HG02852 (cell line): ENCODE measurements at regions not wholly inside any gene's neighbourhood (a gene's known extent, or its start where the extent isn't known, plus 50 kb on each side); places are given as distances from the start of the nearest gene placed in this dataset.

Source experiments
- ATAC-seq: cut with Tn5 transposase; IDR thresholded peaks from one replicate; pipeline ENCODE4 v1.9.1; 2021; ENCODE audit warnings: mild to moderate bottlenecking, moderate library complexity; ENCODE audit not compliant: unreplicated experiment

DNA sequence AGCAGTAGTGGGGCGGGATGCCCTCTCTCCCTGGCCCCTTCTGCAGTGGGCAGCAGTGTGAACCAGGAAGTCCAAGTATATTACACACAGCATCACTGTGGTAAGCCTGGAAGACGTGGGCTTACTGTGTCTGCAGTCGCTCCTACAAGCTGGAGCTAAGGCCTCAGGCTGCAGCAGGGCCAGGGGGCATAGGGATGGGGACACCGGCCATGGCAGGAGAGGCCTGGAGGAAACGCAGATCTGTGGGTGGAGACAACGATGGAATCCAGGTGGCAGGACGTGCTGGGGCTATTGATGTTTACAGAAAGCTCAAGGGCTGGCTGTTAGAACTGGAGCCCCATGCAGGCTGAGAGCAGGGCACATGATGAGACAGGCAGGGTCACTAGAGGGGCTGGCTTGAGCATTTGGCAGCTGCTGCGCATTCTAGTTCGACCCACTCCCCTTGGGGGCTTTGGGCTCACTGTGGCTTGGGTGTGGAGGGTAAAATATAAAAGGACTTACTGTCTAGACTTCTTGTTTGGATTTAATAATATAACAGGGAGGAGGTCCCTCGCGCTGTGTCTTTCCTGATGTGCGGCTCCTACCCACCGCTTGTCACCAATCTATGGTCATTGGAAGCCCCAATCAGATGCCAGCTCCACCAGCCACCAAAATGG, 539.5 kb downstream of the TBC1D22A start:
- no peak for ATAC-seq

DNA sequence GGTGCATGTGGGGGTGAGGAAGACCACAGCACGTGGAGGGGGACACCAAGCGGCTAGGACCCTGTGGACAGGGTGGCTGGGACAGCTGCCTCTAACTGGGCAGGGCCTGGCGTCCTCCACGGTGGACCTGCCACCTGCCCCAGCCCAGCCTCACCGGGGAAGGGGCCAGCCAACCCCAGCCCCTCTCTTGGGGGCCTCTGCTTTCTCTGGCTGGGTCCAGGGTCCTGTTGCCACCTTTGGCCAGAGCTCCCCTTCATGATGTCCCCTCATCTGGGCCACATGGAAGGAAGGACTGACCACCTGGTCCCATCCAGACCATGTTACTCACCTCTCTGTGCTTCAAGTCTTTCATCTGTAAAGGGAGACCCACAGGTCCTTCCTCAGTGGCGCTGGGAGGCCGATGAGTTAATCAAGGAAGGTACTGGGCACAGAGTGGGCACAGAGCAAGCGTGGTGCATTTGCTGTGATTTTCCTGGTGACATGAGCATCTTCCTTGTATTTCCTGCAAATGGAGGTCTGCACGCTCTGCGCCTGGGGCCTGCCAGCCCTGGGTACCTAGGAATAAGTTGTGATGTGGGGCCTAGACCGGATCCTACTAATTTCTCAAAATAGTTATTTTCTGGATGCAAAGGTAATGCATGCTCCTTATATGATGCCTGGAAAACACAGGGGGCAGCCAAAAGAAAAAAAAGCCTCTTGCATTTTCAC, 538.4 kb downstream of the TBC1D22A start:
- ATAC-seq = no peak

- no peak for ATAC-seq
Observed at GRCh38 chr22:47299863-47300697, 537.6 kb downstream of the TBC1D22A start.

GRCh38 chr22:47299211-47299862, 536.9 kb downstream of the TBC1D22A start:
- ATAC-seq = no peak

GRCh38 chr22:47298017-47298785, 535.8 kb downstream of the TBC1D22A start:
- no peak for ATAC-seq

- no peak for ATAC-seq
Observed at GRCh38 chr22:47297261-47298016, 535.0 kb downstream of the TBC1D22A start.

DNA sequence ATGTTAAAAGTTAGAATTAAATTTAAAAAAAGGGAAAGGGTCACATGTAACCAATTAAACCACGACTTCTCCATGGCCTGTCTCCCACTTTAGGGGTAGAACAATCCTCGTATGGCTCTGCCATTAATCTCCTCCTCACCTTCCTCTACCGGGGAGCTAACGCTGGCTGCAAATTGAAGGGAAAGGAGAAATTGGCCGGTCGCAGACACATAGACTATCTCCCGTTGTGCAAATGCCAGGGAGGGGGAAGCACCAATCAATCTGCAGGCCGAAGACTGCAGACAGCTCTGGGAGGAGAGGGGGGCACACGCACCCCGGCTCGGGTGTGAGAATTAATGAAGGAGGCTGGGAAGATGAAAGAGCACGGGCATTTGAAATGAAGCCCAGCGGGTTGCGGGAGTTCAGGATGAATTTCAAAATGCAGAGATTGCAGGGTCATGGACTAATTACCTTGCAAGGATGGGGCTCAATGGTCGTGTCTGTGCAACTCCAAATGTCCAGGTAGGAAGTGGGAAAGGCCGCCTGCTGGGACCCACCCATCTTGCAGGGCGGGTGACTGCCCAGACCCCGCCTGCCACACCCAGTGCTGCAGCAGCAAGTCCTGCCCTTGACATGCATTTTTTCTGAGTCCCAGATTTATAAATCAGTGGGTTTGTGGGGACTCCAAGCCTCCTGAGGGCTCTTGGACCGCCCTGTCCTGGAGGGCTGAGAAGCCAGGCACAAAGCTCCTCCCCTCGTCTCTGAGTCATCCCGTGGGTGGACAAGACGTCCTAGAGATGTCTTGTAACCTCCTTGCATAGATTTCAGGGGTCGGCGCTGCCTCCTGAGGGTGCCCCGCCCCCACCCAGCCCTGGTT, 534.2 kb downstream of the TBC1D22A start:
- no peak for ATAC-seq

- ATAC-seq = no peak
Observed at GRCh38 chr22:47295982-47296381, 533.5 kb downstream of the TBC1D22A start.

DNA sequence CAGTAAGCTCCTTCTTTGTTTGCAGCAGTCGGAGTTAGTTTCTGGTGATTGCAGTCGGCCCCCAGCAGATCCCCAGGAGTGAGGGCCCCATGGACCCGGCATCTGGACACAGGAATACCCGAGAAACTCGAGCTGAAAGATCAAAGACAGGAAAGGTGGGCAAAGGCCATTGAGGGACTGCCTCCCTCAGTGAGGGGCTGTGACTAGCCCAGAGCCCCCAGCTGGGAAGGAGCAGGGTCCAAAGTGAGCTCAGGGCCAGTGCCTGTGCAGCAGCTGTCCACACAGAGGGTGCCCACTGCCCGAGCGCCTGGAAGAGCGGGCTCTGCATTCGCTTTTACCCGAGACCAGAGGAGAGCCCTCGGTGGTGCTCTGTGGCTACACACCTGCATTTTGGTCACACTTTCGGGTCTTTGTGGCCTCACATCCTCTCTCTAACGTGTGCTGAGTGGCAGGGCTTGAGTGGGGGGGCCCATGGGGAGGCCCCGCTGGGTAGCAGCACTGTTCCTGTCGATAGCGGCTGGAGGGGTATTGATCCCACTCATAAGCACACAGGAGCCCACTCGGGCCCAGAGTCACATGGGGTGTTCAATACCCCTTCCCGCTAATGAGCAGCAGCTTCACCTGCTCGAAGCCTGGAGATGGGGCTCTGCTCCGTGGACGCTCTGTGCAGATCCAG, 532.9 kb downstream of the TBC1D22A start:
- no peak for ATAC-seq

- ATAC-seq = no peak
Observed at GRCh38 chr22:47294576-47294975, 532.1 kb downstream of the TBC1D22A start.

DNA sequence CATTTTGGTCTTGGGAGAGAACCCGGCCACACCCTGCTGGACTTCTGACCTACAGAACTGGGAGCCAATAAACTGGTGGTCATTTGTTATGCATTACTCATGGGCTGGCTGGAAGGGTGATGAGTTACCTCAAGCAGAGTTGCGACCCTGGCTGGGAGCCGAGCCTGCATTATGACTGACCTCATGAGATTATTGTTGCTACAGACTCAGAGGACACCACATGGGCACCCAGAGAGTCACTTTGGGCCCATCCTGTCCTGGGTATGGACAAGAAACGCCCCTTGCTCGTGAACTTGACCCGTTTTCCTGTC, 531.7 kb downstream of the TBC1D22A start:
- no peak for ATAC-seq

DNA sequence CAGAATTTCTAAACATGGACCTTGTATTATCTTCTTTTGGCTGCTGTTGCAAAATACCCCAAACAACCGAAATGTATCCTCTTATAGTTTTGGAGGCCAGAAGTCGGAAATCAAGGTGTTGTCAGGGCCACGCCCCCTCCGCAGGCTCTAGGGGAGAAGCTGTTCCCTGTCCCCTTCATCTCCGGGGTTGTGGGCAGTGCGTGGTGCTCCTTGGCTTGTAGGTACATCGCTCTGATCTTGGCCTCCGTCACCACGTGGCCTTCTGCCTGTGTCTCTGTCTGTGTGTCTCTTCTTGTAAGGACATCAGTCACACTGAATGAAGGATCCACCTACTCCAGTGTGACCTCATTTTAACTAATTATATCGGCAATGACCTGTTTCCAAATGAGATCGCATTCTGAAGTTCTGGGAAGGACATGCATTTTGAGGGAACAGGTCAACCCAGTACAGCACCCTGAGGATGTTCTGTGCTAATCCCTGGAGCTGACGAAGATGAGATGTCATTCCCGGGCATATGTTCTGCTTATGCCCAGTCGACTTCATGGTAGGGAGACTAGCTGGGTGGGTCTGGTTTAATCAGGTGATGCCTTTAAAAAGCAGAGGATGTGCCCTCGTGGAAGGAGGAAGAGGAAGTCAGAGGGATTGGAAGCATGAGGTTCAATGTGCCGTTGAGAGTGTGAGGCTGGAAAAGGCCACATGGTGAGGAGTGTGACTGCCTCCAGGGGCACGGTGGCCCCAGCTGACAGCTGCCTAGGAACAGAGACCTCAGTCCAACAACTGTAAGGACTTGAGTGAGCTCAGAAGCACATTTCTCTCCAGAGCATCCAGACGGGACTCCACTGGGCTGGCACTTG, 531.1 kb downstream of the TBC1D22A start:
- ATAC-seq = no peak

GRCh38 chr22:47292546-47293320, 530.3 kb downstream of the TBC1D22A start:
- no peak for ATAC-seq

GRCh38 chr22:47291565-47292495, 529.4 kb downstream of the TBC1D22A start:
- ATAC-seq = no peak

DNA sequence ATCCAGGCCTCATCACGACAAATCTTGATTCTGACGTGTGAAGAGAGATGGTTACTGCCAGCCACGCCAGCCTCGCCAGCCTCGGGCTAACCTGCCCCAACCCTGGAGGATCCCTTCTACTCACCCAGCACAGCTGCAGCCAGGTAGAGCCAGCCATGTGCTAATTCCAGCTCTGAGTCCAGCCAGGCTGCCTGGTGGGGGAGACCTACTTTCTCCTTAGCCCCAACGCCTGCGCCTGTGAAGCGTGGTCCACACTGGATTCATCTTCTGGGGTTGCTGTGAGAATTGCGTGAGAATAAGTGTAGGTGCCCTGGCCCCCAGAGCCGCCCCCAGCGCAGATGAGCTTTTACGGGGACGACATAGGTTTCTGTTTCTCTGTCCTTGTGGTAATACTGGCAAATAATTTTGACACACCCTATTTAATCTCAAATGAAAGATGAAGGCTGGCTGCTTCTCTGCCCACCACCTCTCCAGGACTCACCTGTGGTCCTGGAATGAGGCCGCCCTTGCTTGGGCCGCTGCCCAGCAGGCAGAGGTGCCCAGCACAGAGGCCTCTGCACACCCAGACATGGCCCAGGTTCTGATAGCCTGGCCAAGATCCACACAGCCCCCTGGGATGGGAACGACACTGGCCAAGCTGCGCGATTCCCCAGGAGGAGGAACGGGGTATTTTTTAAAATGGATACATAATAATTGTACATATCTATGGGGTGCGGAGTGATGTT, 528.4 kb downstream of the TBC1D22A start:
- ATAC-seq = no peak
